ENCODE measurements at regions not wholly inside any gene's neighbourhood (a gene's known extent, or its start where the extent isn't known, plus 50 kb on each side); places are given as distances from the start of the nearest gene placed in this dataset.

DNA sequence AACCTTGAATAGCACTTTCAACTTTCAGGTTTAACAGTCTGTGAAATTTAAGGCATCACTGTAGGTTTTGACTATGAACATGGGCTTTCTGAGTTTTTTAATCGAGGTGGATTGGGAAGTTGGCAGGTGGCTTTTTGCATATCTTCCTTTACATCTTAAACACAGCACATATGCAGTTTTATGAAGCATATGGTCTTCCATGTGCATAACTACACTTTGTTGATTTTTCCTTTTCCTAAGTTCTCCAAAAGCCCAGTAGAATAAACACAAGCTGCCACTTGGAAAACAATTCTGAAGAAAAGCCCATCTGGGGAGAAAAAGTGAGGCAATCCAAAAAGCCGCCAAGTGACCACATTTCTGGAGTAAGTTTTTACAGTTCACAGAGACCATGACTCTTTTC, 236.5 kb upstream of the IL12B start:
- POLR2A ChIA-PET = interaction anchor here (0.6 kb wide), 1 partner anchor 382 kb away, joined by 5 read pairs; no protein-coding TSS in a partner anchor
- H3K4me2 ChIP-seq (ENCODE audit: insufficient read depth, low read length) = no peak overlapping the region
- H3K27ac ChIP-seq (ENCODE audit: extremely low read depth, low read depth, low read length) = no peak overlapping the region
- WGBS (ENCODE audit: insufficient coverage, low coverage, missing lambda C conversion rate) = 0% methylated on average over 2 of the region's 2 CpGs
- H3K9me1 ChIP-seq (ENCODE audit: control insufficient read depth, insufficient read depth, low read length) = no peaks in the 10 kb centered on the region
- no peak for ATAC-seq
- in situ Hi-C loops (cut with MboI) (no loop called here), intact Hi-C loops (cut with micrococcal nuclease) (no loop called here)
- FAIRE-seq = no peak
- DNase-seq (ENCODE audit: extremely low read depth in 1 of 4, low spot score in 3 of 4) = no peak
- no peak overlapping the region for H2AFZ ChIP-seq (ENCODE audit: low read depth, low read length)
- H3K4me1 ChIP-seq (replicated peaks in 1 of 2; ENCODE audit: control insufficient read depth in 2 of 2, insufficient read depth in 2 of 2, low read length in 2 of 2) = no peaks in the 10 kb centered on the region; a peak in 1 of 5 replicates
- CTCF ChIA-PET (ENCODE audit: low intra/inter-chr PET ratio) = no interaction called here
- H3K9me3 ChIP-seq (replicated peaks; ENCODE audit: control insufficient read depth, insufficient read depth, low read depth, low read length) = no peaks in the 10 kb centered on the region
- BruUV-seq (replicated peaks) = no TSS peak
- no peaks in the 10 kb centered on the region for H3K27me3 ChIP-seq (ENCODE audit: control insufficient read depth in 2 of 2, insufficient read depth in 2 of 2, low read length in 2 of 2)
- no peaks in the 10 kb centered on the region for H3K36me3 ChIP-seq (ENCODE audit: control insufficient read depth, insufficient read depth, low read length)
- no peaks in the 10 kb centered on the region for H4K20me1 ChIP-seq (replicated peaks; ENCODE audit: control insufficient read depth, insufficient read depth, low read length)
- no peak overlapping the region for H3K4me3 ChIP-seq
- H3K79me2 ChIP-seq (ENCODE audit: control insufficient read depth, insufficient read depth, low read length) = no peaks in the 10 kb centered on the region
- no peak overlapping the region for H3K9ac ChIP-seq (ENCODE audit: insufficient read depth in 1 of 2, low read depth in 2 of 2, low read length in 2 of 2)
- no peak for TF ChIP-seq ZNF696 (CRISPR knock-in tag; conservative IDR thresholded peaks at IDR 0.05)
- TF ChIP-seq, protein P1, sequence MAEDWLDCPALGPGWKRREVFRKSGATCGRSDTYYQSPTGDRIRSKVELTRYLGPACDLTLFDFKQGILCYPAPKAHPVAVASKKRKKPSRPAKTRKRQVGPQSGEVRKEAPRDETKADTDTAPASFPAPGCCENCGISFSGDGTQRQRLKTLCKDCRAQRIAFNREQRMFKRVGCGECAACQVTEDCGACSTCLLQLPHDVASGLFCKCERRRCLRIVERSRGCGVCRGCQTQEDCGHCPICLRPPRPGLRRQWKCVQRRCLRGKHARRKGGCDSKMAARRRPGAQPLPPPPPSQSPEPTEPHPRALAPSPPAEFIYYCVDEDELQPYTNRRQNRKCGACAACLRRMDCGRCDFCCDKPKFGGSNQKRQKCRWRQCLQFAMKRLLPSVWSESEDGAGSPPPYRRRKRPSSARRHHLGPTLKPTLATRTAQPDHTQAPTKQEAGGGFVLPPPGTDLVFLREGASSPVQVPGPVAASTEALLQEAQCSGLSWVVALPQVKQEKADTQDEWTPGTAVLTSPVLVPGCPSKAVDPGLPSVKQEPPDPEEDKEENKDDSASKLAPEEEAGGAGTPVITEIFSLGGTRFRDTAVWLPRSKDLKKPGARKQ (CRISPR knock-in tag; IDR thresholded peaks at IDR 0.05) = no peak
- no peak for TF ChIP-seq KHSRP (IDR thresholded peaks at IDR 0.05)
- no peak for TF ChIP-seq EP400 (IDR thresholded peaks at IDR 0.05)
- TF ChIP-seq ZBTB1 (CRISPR knock-in tag; IDR thresholded peaks at IDR 0.05; ENCODE audit: borderline replicate concordance, low read depth) = no peak
- TF ChIP-seq, protein P2, sequence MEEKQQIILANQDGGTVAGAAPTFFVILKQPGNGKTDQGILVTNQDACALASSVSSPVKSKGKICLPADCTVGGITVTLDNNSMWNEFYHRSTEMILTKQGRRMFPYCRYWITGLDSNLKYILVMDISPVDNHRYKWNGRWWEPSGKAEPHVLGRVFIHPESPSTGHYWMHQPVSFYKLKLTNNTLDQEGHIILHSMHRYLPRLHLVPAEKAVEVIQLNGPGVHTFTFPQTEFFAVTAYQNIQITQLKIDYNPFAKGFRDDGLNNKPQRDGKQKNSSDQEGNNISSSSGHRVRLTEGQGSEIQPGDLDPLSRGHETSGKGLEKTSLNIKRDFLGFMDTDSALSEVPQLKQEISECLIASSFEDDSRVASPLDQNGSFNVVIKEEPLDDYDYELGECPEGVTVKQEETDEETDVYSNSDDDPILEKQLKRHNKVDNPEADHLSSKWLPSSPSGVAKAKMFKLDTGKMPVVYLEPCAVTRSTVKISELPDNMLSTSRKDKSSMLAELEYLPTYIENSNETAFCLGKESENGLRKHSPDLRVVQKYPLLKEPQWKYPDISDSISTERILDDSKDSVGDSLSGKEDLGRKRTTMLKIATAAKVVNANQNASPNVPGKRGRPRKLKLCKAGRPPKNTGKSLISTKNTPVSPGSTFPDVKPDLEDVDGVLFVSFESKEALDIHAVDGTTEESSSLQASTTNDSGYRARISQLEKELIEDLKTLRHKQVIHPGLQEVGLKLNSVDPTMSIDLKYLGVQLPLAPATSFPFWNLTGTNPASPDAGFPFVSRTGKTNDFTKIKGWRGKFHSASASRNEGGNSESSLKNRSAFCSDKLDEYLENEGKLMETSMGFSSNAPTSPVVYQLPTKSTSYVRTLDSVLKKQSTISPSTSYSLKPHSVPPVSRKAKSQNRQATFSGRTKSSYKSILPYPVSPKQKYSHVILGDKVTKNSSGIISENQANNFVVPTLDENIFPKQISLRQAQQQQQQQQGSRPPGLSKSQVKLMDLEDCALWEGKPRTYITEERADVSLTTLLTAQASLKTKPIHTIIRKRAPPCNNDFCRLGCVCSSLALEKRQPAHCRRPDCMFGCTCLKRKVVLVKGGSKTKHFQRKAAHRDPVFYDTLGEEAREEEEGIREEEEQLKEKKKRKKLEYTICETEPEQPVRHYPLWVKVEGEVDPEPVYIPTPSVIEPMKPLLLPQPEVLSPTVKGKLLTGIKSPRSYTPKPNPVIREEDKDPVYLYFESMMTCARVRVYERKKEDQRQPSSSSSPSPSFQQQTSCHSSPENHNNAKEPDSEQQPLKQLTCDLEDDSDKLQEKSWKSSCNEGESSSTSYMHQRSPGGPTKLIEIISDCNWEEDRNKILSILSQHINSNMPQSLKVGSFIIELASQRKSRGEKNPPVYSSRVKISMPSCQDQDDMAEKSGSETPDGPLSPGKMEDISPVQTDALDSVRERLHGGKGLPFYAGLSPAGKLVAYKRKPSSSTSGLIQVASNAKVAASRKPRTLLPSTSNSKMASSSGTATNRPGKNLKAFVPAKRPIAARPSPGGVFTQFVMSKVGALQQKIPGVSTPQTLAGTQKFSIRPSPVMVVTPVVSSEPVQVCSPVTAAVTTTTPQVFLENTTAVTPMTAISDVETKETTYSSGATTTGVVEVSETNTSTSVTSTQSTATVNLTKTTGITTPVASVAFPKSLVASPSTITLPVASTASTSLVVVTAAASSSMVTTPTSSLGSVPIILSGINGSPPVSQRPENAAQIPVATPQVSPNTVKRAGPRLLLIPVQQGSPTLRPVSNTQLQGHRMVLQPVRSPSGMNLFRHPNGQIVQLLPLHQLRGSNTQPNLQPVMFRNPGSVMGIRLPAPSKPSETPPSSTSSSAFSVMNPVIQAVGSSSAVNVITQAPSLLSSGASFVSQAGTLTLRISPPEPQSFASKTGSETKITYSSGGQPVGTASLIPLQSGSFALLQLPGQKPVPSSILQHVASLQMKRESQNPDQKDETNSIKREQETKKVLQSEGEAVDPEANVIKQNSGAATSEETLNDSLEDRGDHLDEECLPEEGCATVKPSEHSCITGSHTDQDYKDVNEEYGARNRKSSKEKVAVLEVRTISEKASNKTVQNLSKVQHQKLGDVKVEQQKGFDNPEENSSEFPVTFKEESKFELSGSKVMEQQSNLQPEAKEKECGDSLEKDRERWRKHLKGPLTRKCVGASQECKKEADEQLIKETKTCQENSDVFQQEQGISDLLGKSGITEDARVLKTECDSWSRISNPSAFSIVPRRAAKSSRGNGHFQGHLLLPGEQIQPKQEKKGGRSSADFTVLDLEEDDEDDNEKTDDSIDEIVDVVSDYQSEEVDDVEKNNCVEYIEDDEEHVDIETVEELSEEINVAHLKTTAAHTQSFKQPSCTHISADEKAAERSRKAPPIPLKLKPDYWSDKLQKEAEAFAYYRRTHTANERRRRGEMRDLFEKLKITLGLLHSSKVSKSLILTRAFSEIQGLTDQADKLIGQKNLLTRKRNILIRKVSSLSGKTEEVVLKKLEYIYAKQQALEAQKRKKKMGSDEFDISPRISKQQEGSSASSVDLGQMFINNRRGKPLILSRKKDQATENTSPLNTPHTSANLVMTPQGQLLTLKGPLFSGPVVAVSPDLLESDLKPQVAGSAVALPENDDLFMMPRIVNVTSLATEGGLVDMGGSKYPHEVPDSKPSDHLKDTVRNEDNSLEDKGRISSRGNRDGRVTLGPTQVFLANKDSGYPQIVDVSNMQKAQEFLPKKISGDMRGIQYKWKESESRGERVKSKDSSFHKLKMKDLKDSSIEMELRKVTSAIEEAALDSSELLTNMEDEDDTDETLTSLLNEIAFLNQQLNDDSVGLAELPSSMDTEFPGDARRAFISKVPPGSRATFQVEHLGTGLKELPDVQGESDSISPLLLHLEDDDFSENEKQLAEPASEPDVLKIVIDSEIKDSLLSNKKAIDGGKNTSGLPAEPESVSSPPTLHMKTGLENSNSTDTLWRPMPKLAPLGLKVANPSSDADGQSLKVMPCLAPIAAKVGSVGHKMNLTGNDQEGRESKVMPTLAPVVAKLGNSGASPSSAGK (IDR thresholded peaks at IDR 0.05) = no peak
- TF ChIP-seq, protein P3, sequence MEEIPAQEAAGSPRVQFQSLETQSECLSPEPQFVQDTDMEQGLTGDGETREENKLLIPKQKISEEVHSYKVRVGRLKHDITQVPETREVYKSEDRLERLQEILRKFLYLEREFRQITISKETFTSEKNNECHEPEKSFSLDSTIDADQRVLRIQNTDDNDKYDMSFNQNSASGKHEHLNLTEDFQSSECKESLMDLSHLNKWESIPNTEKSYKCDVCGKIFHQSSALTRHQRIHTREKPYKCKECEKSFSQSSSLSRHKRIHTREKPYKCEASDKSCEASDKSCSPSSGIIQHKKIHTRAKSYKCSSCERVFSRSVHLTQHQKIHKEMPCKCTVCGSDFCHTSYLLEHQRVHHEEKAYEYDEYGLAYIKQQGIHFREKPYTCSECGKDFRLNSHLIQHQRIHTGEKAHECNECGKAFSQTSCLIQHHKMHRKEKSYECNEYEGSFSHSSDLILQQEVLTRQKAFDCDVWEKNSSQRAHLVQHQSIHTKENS (CRISPR knock-in tag; IDR thresholded peaks at IDR 0.05) = no peak
- TF ChIP-seq ZNF146 (CRISPR knock-in tag; IDR thresholded peaks at IDR 0.05; ENCODE audit: unreplicated experiment) = no peak
- no peak for TF ChIP-seq BMI1 (IDR thresholded peaks at IDR 0.05; ENCODE audit: low read length)
- TF ChIP-seq SRSF1 (IDR thresholded peaks at IDR 0.05; ENCODE audit: low read depth, low read length) = no peak
